Right atrium auricular region (tissue), 2 donors: ENCODE measurements at regions not wholly inside any gene's neighbourhood (a gene's known extent, or its start where the extent isn't known, plus 50 kb on each side); places are given as distances from the start of the nearest gene placed in this dataset.
A peak's percentile ranks its signal among the peaks of the same experiment; 100 is the strongest.

ENCODE experiments used
- DNase-seq: peaks from one replicate; pipeline ENCODE4 v3.0.0-alpha.2; 2019; ENCODE audit warnings: low spot score
- H3K27ac ChIP-seq, 2 donors: fragments of 200-600 bp; sonication (generic); 1 replicate in 1 of 2; 2 replicates in 1 of 2; pipeline ENCODE4 v1.5.1; 2016 to 2019
- H3K27me3 ChIP-seq, 2 donors: fragments of 200-600 bp; sonication (generic); one replicate each; pipeline versions ENCODE4 v1.5.1 to v1.6.0; 2017 to 2019
- H3K36me3 ChIP-seq: fragments of 200-600 bp; sonication (generic); one replicate; pipeline ENCODE4 v1.5.1; 2016
- H3K4me1 ChIP-seq, 2 donors: fragments of 200-600 bp; sonication (generic); one replicate each; pipeline versions ENCODE4 v1.5.1 to v1.6.0; 2017 to 2019
- H3K4me3 ChIP-seq, 2 donors: fragments of 200-600 bp; sonication (generic); 1 replicate in 1 of 2; 2 replicates in 1 of 2; pipeline ENCODE4 v1.5.1; 2017 to 2019; ENCODE audit warnings: mild to moderate bottlenecking in 1 of 2, moderate library complexity in 1 of 2
- H3K9me3 ChIP-seq, 2 donors: fragments of 200-600 bp; sonication (generic); one replicate each; pipeline ENCODE4 v1.5.1; 2019
- TF ChIP-seq, protein P1 (sequence below), 2 donors: fragments of 200-600 bp; sonication (generic); IDR thresholded peaks; one replicate each; pipeline ENCODE4 v1.5.1; 2019; ENCODE audit warnings: antibody characterized with exemption in 2 of 2

DNA sequence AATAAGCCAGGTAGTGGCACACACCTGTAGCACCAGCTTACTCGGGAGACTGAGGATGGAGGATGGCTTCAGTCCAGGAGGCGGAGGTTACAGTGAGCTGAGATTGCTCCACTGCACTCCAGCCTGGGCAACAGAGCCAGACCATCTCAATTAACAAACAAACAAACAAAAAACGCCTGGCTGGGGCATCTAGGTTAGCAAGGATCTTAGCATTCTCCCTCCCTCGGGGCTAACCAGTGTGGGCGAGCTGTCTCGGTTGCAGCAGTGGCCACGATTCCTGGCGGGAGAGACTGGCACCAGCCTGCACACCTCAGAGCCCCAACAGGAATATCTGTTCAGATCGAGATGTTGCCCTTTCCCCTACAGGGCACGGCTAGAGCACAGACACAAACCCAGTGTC, 91.3 kb upstream of the KCTD7 start:
- Histone ChIP-seq H3K4me1 (peaks cover 0 to 11% of the 10 kb centered on the region in 2 donors), H3K27ac (no peak overlapping the region), H3K9me3 (no peaks in the 10 kb centered on the region), H3K4me3 (no peak overlapping the region), H3K27me3 (no peaks in the 10 kb centered on the region), H3K36me3 (no peaks in the 10 kb centered on the region)
- TF ChIP-seq, protein P1, sequence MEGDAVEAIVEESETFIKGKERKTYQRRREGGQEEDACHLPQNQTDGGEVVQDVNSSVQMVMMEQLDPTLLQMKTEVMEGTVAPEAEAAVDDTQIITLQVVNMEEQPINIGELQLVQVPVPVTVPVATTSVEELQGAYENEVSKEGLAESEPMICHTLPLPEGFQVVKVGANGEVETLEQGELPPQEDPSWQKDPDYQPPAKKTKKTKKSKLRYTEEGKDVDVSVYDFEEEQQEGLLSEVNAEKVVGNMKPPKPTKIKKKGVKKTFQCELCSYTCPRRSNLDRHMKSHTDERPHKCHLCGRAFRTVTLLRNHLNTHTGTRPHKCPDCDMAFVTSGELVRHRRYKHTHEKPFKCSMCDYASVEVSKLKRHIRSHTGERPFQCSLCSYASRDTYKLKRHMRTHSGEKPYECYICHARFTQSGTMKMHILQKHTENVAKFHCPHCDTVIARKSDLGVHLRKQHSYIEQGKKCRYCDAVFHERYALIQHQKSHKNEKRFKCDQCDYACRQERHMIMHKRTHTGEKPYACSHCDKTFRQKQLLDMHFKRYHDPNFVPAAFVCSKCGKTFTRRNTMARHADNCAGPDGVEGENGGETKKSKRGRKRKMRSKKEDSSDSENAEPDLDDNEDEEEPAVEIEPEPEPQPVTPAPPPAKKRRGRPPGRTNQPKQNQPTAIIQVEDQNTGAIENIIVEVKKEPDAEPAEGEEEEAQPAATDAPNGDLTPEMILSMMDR (IDR thresholded peaks at IDR 0.05) = no peak
- no peak for DNase-seq

- no peaks in the 10 kb centered on the region for H3K9me3 ChIP-seq
- DNase-seq = no peak
- H3K4me3 ChIP-seq = no peak overlapping the region
- H3K4me1 ChIP-seq = peaks cover 0 to 16% of the 10 kb centered on the region in 2 donors
- H3K27ac ChIP-seq = no peak overlapping the region
- no peaks in the 10 kb centered on the region for H3K27me3 ChIP-seq
- TF ChIP-seq, protein P1 (IDR thresholded peaks at IDR 0.05) = no peak
- H3K36me3 ChIP-seq = no peaks in the 10 kb centered on the region
Observed at GRCh38 chr7:66537876-66538275, 90.8 kb upstream of the KCTD7 start.

DNA sequence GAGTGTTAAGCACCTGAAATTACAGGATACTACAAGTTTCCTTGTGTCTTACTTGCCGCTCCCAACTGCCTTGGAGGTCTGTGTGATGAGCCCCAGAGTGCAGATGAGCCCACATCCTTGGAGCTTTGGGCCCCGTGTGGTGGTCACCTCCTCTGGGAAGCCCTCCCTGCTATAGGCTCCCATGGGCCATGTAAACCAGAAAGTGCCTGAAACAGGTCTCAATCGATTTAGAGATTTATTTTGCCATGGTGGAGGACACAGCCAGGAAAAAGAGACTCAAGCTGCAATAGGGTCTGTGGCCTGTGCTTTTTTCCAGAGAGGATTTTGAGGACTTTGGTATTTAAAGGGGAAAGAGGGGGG, 89.4 kb upstream of the KCTD7 start:
- Histone ChIP-seq H3K27ac (peak overlapping the region; percentile 18 to 26), H3K27me3 (no peaks in the 10 kb centered on the region), H3K36me3 (peaks cover 7% of the 10 kb centered on the region), H3K4me3 (no peak overlapping the region), H3K9me3 (no peaks in the 10 kb centered on the region), H3K4me1 (peaks cover 0 to 18% of the 10 kb centered on the region in 2 donors)
- TF ChIP-seq, protein P1 (IDR thresholded peaks at IDR 0.05) = no peak
- no peak for DNase-seq

DNA sequence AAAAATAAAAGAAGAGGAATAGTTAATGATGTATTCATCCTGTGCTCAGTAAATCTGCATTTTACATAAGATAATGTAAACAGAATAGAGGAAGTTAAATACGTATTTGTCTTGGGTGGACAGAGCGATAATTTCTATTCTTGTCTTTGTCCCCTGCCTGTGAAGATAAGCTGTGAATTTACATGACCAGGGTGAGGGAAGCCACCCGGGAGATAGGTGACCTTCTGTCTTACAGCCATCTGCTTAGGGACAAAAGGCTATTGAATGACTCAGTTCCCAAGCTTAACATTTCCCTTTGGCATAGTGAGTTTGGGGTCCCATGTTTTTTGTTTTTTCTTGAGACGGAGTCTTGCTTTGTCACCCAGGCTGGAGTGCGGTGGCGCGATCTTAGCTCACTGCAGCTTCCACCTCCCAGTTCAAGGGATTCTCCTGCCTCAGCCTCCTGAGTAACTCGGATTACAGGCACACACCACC, 88.7 kb upstream of the KCTD7 start:
- Histone ChIP-seq H3K4me1 (peaks cover 0 to 18% of the 10 kb centered on the region in 2 donors), H3K27ac (peak overlapping the region; percentile 18 to 45), H3K36me3 (peaks cover 14% of the 10 kb centered on the region), H3K4me3 (no peak overlapping the region), H3K9me3 (no peaks in the 10 kb centered on the region), H3K27me3 (no peaks in the 10 kb centered on the region)
- no peak for DNase-seq
- TF ChIP-seq, protein P1 (IDR thresholded peaks at IDR 0.05) = no peak

GRCh38 chr7:66542049-66542448, 86.6 kb upstream of the KCTD7 start:
- no peaks in the 10 kb centered on the region for H3K9me3 ChIP-seq
- H3K4me3 ChIP-seq = no peak overlapping the region
- H3K27me3 ChIP-seq = no peaks in the 10 kb centered on the region
- H3K4me1 ChIP-seq = peaks cover 0 to 18% of the 10 kb centered on the region in 2 donors
- peaks cover 29% of the 10 kb centered on the region for H3K36me3 ChIP-seq
- DNase-seq = no peak
- TF ChIP-seq, protein P1 (IDR thresholded peaks at IDR 0.05) = no peak
- H3K27ac ChIP-seq = no peak overlapping the region

DNA sequence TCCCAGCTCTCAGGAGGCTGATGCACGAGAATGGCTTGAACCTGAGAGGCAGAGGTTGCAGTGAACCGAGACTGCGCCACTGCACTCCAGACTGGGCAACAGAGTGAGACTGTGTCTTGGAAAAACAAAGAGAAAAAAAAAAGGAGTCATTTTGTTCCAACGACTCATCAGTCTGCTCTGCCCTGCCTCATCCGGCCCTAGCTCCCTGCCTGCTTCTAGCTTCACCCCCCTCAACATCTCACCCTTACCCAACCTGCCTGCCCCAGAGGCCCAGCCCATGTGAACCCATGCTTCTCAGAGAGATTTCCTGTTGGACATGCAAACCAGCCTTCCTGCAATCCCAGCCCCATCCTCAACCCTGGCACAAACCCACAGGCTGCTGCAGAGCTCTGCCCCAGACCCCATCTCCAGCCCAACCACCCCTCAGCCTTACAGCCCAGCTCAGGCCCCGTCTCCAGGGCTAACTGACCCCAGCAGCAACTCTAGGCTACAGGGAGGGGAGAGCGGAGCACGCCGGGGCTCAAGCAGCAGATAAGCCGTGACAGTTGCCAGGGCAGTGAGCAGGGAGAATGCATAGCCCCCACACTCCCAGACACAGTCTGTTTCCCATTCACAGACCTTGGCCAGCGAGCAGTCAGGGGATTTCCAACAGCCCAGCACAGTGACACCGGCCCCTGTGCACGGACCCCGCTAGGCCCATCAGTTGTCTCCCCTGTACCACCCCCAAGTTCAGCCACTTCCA, 86.0 kb upstream of the KCTD7 start:
- no peaks in the 10 kb centered on the region for H3K27me3 ChIP-seq
- H3K27ac ChIP-seq = no peak overlapping the region
- peaks cover 0 to 18% of the 10 kb centered on the region in 2 donors for H3K4me1 ChIP-seq
- no peaks in the 10 kb centered on the region for H3K9me3 ChIP-seq
- no peak overlapping the region for H3K4me3 ChIP-seq
- no peak for DNase-seq
- TF ChIP-seq, protein P1 (IDR thresholded peaks at IDR 0.05) = no peak
- peaks cover 29% of the 10 kb centered on the region for H3K36me3 ChIP-seq
